KBM-7 (cell line): ENCODE measurements at regions not wholly inside any gene's neighbourhood (a gene's known extent, or its start where the extent isn't known, plus 50 kb on each side); places are given as distances from the start of the nearest gene placed in this dataset.
A peak's percentile ranks its signal among the peaks of the same experiment; 100 is the strongest.

ENCODE experiments used
- DNase-seq: peaks from one replicate; pipeline ENCODE4 v3.0.0-alpha.2; 2015
- in situ Hi-C: fragments of 300-500 bp; cut with MboI; formaldehyde crosslinking; loops from 2 replicates; pipeline ENCODE4 v1.14.3; 2020; ENCODE audit warnings: low sequenced_read_pairs, low pct_unique_long_range_greater_than_20kb, mixed read lengths

DNA sequence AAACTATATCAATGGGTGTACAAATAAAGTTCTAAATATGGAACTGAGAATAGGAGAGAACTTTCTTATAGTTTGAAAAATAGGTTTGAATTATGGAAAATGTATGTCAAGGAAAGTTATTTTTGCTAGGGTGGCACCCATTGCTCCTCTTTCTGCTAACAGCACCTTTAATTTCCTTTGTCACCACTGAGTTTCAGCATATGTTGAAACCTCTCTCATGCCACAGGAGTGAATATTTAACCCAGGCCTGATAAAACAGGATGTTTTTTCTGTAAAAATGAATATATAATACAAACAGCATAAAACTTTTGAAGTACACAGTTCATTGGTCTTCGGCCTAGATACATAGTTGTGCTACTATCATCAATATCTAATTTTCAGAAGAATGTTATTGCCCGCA is 385.5 kb upstream of the ANO5 start:
- in situ Hi-C loops, result no loop called here
- DNase-seq, result no peak

DNA sequence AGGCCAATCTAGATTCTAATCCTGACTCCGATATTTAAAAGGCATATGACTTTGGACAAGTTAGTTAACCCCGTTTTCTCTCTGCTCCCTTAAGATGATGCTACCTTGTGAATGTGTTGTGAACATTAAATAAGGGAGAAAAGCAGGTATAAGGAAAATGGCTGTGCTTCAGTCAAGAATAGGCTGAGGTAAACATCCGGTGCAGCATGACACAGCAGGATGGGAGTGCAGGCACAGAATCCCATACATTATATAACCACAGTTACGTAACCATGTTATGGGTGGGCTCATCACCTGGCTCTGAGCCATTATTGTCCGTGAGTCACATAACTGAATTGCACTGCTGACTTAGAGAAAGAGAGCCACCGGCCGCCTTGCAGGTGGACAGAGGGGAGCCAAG is 382.2 kb upstream of the ANO5 start:
- peak; percentile 12 for DNase-seq

DNA sequence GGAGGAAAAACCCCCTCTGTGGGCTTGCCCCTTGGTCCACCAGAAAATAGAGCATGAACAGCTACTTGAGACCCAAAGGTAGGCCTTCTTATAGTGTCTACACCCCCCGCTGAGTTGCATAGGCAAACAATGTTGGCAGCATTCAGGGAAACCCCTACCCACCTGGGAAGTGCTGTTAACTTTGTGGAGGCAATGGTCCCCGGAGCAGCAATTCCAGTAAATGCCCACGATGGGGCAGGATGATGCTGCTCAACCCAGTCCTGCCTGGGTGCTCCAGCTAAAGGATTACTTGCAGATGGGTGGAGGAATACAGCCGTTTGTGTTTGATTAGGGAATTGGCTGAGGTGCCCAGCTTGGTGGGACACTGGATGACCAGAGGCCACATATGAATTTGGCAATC is 381.3 kb upstream of the ANO5 start:
- no peak for DNase-seq
- in situ Hi-C loops, result no loop called here

More for the DNA sequence above, 382.2 kb upstream of the ANO5 start:
- in situ Hi-C loops, result no loop called here

DNA sequence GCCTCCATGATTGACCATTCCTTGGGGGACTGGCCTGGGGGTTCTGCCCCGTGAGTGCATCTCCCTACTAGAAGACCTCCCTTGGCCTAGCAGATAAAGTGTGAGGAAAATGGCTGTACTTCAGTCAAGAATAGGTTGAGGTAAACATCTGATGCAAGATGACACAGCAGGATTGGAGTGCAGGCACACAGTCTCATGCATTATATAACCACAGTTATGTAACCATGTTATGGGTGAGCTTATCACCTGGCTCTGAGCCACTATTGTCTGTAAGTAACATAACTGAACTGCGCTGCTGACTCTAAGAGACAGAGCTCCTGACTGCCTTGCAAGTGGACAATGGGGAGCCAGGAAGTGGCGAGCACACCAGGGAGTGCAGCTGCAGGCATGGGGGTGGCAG is 378.7 kb upstream of the ANO5 start:
- DNase-seq, result no peak
- in situ Hi-C loops, result no loop called here

DNA sequence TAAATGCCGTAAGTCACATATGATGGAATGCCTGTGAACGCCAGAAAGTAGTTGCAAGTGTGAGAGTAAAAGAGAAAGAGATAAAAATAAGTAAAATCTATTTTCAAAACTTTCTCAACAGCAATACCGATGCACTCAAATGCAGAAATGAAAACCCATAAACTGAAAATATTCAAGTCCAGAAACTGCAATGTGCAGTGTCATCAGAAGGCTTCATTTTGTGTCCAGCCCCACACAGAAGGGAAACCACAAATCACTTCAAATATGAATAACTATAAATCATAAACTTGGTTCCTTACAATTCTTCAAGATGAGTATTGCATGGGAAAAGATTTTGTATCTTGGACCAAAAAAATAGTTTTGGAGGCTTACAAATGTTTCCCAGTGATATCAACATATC is 375.2 kb upstream of the ANO5 start:
- in situ Hi-C loops, result no loop called here
- no peak for DNase-seq

DNA sequence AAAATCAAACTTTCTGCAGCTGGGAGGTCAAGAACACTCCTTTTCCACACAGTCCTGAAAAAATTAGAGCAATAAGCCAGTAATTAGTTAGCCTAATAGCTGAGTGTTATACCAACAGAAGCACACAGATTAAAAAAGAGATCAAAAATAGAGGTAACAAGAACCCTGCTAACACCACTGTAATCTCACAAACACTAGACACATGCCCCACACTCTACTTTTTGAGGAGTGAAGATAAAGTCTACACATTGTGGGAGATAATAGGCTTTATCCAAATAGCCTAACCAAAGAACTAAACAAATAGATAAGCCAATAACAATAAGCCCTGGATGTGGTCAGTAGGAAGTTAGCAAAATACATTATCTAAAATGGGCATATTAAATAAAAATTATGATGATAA is 372.7 kb upstream of the ANO5 start:
- DNase-seq, result no peak
- in situ Hi-C loops, result no loop called here

DNA sequence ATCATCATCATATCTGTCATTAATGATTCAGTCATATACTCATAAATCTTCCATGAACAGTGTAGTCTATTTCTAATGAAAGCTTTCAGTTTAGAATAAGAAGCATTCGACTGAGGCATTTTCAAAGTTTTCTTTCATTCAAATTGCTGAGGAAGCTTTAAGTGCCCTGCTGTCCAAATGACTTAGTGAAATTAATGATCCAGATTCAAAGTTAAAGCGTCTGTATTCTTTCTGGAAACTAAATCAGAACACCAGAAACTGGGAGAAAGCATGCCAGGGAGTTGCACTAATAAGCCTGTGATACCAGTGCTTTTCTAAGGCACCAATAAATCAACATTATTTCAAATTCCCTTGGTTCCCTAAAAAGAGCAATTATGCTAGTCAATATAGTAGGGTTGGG is 367.8 kb upstream of the ANO5 start:
- no peak for DNase-seq
- in situ Hi-C loops, result no loop called here

DNA sequence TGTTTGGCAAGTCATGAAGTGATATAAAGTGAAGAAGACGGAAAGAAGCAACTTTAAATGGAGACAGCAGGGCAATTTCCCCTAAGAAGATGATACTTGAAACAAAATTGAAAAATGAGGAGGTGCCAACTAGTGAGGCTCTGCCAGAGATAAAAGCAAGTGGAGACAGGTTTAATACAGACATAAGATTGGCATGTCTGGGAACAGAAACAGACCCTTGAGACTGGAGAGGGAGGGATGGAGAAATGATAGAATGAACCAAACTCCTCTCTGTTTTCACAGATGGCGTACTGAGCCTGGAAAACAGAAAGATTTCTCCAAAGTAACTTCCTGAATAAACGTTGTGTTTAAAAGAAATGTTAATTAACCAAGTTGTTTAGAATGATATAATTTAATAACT is 354.5 kb upstream of the ANO5 start:
- no peak for DNase-seq
- in situ Hi-C loops, result no loop called here

DNA sequence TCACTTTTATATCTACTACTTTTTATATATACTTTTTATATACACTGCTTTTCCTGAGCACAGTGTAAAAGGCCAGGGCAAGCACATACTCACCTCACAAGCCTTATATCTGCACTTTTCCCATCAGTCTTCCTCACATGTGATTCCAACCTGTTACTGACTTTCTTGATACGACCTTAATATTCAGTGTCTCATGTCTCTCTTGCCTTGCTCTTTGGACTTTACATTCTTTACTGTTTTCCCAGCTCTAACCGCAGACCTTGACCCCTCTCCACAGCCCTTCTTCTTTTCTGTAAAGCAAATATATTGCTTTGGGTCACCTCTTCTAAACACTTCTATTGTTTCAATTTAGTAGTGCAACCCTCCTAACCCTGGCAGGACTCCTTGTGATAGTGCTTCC is 353.1 kb upstream of the ANO5 start:
- no peak for DNase-seq

DNA sequence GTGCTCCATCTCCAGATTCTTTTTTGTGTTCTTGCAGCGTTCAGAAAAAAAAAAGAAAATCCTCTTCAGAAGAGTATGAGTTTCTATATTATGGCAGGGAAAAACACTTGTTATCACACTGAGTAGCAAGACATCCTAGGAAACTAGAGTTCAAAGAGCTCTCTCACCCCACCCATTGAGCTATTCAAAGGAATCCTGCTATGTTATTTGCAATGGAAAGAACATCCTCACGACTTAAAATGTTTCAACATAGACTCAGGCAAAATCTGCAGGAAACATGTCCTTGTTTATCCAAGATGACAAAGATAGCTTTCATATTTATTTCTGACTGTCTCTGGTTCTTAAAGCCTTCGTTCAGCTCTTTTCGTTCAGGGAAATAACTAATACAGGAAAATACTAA is 331.6 kb upstream of the ANO5 start:
- DNase-seq, result no peak

More for the DNA sequence above, 353.1 kb upstream of the ANO5 start:
- in situ Hi-C loops, result no loop called here

DNA sequence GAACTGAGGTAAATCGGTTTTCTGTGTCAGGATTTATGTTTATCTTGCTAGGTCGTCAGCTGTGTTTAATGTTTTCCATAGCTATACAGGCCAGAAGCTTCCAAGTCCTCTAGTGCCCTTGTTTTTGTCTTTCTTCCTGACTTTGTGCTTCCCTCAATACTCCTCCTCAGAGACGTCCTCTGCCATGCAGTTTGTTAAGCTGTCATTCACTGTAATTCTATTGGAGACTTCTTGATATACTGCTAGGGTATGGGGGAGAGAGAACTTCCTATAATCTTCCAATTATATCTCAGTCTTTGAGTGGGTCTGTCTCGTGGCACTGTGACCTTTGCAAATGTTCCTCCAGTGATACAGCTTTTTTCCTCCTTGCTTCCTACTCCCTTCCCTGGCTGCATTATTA is 327.3 kb upstream of the ANO5 start:
- DNase-seq, result no peak
- in situ Hi-C loops, result no loop called here

More for the DNA sequence above, 331.6 kb upstream of the ANO5 start:
- in situ Hi-C loops, result no loop called here

DNA sequence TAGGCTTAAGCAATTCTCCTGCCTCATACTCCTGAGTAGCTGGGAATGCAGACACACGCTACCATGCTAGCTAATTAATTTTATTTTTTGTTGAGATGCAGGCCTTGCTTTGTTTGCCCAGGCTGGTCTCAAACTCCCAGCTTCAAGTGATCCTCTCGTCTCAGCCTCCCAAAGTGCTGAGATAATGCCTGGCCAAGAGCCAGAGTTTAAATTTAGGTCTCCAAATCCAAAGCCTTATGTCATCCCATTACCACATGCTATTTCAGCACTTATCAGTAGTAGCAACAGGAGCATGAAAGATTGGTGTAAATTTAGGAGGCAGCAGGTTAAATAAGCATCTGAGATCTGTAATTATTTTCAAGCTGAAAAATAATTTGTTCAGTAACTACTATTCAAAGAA is 326.1 kb upstream of the ANO5 start:
- DNase-seq, result no peak
- in situ Hi-C loops, result no loop called here

DNA sequence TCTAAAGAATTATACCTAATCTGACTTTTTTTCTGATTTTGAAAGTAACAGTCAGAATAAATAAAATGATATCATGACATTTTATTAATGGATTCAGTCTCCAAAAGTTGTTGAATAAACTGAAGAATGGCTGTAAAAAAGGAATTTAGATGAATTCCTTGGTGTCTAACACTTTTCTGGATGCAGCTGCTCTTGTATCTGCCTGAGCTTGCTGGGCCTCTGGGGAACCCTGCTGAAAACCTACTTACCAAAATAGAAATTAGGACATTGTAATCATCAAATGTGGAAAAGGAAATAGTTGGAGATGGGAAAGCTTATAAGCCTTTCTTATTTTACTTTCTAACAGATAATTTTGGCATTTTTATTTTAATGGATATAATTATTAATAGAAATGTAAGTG is 315.7 kb upstream of the ANO5 start:
- no peak for DNase-seq
- in situ Hi-C loops, result no loop called here

DNA sequence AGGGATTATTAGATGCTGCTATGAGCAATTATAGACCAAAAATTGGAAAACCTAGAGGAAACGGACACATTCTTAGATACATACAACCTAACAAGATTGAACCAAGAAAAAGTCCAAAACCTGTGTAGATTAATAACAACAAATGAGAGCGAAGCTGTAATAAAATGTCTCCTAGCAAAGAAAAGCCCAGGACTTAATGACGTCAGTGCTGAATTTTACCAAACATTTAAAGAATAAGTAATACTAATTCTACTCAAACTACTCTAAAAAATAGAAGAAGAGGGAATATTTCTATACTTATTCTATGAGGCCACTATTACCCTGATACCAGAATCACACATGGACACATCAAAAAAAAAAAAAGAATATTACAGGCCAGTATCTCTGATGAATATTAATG is 309.5 kb upstream of the ANO5 start:
- no peak for DNase-seq
- in situ Hi-C loops, result no loop called here

DNA sequence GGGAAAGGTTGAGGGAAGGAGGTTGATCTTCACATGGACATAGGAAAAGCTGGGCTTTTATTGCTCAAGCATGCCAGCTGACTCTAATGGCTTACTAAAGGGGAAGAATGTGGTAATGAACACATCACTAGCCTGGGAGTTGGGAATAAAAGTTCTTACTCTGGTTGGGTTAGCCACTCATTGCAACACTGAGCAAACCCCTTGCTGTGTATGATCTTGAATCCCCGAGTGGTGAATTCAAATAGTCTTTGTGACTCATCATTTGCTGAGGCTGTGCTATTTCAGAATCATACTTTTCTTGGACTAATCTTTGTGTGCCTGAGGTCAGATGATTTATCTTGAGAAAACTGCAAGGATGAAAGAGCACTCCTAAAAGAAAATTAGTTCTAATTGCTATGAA is 304.1 kb upstream of the ANO5 start:
- in situ Hi-C loops, result no loop called here

DNA sequence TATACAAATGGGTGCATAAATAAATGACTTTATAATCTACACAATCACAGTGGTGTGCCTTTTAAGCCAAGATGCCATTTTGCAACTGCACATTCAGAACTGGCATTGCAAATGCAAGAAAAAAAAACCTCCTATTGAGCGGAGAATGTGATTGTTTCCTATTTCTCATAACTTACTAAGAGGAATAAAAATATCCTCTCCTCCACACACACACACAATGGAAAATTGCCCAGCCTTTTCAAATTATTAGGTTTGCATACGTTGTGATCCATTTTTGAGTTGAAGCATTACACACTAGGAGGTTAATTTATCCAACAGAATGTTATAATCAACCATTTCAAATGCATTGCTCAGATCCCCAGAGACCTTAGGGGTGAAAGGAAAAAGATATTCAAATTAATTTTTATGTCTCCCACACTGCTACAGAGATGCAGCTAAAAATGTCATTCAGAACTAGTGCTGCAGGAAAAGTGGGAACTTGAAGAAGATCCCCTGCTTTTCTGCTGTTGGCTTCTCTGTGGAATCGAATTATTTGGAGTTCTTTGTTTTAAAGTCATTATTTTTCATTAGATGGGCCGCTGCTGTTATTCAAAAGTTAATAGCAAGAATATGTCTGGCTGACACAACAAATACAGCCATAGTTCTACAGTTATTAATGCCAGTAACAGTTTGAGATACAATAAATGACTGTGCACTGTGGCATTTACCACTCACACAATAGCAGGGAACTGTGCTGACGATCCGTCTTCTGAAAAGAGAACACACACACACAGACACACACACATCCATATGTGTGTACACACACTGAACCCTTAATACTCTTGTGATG is 299.9 kb upstream of the ANO5 start:
- no peak for DNase-seq
- in situ Hi-C loops, result no loop called here

More for the DNA sequence above, 304.1 kb upstream of the ANO5 start:
- no peak for DNase-seq

DNA sequence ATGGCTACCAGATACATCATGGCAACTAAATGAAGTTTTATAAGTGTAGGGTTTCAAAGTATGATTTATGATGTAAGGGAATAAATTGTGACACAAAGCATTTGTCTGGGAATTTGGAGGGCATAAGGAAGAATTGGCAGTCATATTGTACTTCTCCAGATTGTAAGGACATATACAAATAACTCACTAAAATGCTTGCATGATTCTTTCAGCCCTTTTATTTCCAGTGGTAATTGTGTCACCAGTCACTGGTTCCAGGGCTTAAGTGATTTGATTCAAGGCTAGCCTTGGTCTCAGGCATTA is 299.4 kb upstream of the ANO5 start:
- DNase-seq, result no peak
- in situ Hi-C loops, result no loop called here

DNA sequence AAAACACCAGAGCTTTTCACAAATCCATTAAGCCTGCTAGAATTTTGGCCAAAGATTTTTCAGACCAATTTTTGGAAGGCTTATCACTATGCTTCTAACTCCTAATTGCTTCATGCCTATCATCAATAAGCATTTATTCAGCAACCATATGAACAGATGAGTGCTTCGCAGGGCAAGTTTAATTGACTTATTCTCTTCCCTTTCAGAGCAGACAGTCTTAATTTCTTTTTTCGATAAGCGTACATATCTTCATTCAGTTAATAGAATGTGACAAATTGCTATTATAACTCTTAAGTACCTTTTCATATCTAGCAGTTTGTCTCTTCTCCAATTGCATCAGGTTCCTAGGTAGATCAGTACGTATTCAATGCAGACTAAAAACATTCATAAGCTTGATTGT is 298.4 kb upstream of the ANO5 start:
- no peak for DNase-seq
- in situ Hi-C loops, result no loop called here

DNA sequence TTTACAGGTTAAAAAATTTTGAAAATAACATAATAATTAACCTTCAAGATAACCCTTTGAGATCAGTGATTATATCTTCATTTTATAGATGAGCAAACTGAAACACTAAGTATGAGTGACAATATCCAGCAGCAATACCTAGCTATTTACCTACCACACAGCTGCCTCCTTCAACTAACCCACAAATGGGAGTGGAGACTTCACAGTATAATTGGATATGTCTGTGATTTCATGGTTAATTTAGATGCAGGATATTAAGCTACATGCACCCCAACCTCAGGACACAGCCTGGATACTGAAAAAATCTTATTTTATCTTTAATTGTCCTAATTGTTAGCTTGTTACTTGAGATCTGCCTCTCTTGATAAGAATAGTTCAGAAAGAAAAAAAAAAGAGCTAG is 297.2 kb upstream of the ANO5 start:
- DNase-seq, result no peak
- in situ Hi-C loops, result no loop called here

DNA sequence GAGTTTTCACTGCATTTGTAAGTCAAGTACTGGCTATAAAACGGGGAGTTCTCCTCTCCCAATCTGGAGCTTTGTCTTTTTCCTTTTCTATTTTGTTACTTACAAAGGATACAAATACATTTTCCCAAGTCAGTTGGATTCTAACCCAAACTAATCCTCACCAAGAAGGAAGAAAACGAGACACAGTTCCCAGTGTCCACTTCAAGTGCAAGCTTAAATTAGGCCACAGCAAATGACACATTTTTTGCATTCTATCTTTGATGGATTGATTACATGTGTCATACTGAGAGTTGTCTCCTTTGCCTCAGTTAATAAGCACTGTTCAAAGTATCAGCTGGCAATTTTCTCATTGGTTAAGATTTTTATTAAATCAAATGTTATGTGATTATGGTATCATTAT is 296.7 kb upstream of the ANO5 start:
- no peak for DNase-seq
- in situ Hi-C loops, result no loop called here

DNA sequence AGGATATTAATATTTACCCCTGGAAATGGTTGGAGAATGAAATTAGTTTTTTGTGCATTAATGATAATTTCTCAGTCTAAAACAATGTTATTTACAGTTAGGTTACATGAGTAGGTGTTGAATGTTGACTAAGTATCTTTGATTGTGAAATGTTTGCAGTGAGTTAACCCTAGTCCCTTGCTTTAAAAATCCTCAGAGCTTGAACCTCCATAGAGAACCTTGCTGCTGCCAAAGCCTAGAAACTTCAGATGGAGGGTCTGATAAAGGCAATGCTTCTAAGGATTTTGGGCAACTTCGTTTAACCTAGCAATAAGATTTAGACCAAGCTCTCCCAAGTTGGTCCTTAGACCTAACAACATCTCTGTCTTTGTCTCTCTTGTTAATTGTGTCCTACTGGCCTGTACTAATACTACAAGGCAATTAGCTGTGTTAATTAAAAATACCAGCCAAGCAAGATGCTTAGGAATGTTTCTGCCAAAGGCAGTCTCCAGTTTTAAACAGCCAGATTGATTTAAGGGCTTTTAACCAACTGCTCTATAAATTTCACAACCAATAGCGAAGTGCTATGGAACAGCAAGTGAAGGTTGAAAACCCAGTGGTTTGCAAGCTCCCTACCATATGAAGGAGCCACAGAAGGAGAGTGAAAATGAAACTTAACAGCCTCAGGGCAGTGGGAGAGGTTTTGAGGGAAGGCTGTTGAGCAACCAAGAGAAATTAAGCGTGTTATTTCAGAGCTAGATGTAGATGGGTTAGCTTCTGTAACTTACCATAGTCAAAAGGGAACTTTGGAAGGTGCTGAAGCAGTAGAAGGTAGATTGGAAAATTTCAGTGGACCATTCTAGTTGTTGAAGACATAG is 295.9 kb upstream of the ANO5 start:
- no peak for DNase-seq
- in situ Hi-C loops, result no loop called here
